Ramos (cell line): ENCODE measurements at regions not wholly inside any gene's neighbourhood (a gene's known extent, or its start where the extent isn't known, plus 50 kb on each side); places are given as distances from the start of the nearest gene placed in this dataset.

Experiments used
- in situ Hi-C: fragments of 300-500 bp; cut with MboI; formaldehyde crosslinking; loops from one replicate; pipeline ENCODE4 v1.14.3; 2022; ENCODE audit warnings: low sequenced_read_pairs; ENCODE audit not compliant: unreplicated experiment

- in situ Hi-C loops, result no loop called here
These were observed 192.1 kb upstream of the NCKAP5 start for GRCh38 chr2:133760376-133760775.

GRCh38 chr2:133765658-133766057 is 197.4 kb upstream of the NCKAP5 start:
- in situ Hi-C loops, result no loop called here

DNA sequence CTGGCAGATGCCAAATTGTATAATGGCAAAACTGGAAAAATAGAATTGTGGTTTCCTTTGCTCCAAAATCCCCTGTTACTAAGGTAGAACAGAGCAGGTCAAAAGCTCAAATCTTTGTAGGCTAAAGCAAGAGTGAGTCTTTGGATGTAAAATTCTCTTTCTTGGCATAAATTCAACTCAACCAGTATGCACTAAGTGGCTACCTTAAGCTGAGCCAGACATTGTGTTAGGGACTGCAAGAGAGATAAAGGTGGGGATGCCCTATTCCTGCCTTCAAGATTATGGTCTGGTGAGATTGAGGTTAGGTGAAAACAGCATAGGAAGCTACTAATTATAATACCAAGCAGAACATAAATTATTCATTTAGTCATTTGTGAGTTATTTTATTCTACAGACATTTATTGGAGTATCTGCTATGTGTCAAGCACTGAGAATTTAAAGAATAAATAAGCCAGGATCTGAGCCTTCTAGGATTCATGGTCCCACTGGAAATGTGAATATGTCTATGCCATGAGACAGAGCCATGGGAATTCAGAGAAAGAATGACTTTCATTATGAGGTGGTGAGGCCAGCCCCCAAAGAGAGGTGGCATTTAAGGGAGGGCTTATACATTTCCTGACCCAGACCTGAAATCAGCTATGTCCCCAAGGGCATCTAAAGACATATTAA is 198.0 kb upstream of the NCKAP5 start:
- in situ Hi-C loops, result no loop called here

GRCh38 chr2:133768256-133768655 is 200.0 kb upstream of the NCKAP5 start:
- in situ Hi-C loops, result no loop called here

DNA sequence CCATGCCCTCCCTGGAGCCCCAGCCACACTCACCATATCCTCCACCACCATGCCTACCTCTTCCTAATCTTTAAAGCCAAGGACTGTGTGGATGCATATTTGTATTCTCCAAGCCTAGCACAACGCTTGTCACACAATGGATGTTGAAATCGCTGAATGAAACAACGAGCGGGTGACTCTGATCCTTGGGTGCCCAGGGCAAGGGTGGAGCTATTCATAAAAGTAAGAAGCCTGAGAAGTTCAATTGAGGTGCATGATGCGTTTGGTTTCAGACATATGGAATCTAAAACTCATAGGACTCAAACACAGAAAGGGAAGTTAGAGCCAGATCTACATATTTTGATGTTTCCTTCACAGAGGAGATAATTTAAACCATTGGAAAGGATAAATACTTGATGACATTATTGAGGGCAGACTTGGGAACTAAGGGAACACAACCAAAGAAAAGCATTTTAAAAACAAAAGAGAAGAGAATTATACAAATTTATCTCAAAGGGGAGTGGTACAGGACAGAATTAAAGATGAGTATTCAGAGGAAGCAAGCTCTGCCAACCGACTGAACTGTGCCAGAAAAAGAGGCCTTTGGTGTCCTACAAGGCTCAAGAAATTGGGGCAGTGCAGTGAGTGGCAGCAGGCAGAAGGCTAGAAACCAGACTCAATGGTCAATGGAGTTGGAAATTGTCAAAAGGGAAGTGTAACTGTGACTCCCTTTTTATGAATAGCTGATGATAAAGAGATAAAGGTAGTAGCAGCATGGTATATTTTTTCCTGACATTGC is 200.6 kb upstream of the NCKAP5 start:
- in situ Hi-C loops, result no loop called here

GRCh38 chr2:133773854-133774653 is 205.8 kb upstream of the NCKAP5 start:
- in situ Hi-C loops, result no loop called here

GRCh38 chr2:133774654-133775015 is 206.4 kb upstream of the NCKAP5 start:
- in situ Hi-C loops, result no loop called here

DNA sequence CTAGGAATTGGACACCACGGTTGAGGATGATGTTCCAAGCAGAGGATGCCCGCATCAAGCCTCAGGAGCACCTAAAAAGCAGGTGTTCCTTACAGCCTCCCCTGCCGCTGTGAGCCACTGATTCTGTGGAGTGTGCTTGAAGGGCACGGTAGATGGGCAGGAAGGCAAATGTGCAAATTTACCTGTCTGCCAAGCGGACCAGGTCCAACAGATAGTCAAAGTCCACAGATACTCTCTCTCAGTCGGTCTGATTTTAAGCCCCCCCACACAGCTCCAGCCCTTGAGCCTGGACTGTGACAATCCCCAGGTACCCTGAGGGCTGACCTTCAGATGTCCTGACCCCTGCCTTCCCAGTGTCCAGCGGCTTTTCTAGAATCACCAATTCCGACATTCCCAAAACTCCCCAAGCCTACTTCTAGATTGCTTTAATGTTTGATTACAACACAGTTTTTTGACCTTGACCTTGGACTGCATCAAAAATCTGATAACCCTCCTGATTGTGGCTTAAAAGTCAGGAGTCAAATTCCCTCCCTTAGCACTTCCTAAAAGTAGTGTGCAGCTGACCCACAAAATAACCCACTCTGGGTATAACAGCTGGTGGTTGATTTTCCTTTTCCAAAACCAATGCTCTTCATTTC is 208.8 kb upstream of the NCKAP5 start:
- in situ Hi-C loops, result no loop called here

- in situ Hi-C loops, result no loop called here
These were observed 209.3 kb upstream of the NCKAP5 start for GRCh38 chr2:133777574-133777960.

GRCh38 chr2:133780099-133780996 is 212.1 kb upstream of the NCKAP5 start:
- in situ Hi-C loops, result no loop called here

DNA sequence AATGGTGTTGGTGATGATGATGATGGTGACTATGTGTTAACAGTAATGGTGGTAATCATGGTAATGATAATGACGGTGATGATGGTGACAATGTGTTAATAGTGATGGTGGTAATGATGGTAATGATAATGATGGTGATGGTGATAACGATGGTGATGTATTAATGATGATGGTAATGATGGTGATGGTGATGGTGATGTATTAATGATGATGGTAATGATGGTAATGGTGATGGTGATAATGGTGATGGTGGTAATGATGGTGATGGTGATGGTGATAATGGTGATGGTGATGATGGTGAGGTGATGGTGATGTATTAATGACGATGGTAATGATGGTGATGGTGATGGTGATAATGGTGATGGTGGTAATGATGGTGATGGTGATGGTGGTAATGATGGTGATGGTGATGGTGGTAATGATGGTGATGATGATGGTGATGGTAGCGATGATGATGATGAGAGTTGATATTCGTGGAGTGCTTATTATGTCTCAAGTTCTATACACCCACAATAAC is 212.8 kb upstream of the NCKAP5 start:
- in situ Hi-C loops, result no loop called here

GRCh38 chr2:133787207-133787606 is 218.9 kb upstream of the NCKAP5 start:
- in situ Hi-C loops, result no loop called here

- in situ Hi-C loops, result no loop called here
These were observed 219.4 kb upstream of the NCKAP5 start for GRCh38 chr2:133787651-133788050.

GRCh38 chr2:133788386-133788785 is 220.1 kb upstream of the NCKAP5 start:
- in situ Hi-C loops, result no loop called here

DNA sequence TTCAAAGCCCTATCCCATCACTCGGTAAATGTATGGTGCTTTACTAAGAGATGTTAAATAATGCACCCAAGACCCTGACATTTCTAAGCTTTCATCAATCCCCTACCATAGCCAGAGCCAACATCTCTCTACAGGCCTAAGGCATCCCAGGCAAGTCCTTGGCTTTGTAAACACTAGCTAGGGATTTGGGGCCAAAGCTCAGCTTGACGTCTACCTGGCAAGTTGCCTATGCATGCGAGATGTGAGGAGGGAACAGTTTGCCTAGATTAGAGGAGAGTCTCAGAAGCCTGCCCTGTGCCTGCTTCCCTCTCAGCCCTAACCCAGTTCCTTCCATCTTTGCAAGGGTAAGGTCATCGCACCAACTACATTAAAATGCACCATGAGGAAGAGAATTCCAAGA is 221.5 kb upstream of the NCKAP5 start:
- in situ Hi-C loops, result no loop called here

DNA sequence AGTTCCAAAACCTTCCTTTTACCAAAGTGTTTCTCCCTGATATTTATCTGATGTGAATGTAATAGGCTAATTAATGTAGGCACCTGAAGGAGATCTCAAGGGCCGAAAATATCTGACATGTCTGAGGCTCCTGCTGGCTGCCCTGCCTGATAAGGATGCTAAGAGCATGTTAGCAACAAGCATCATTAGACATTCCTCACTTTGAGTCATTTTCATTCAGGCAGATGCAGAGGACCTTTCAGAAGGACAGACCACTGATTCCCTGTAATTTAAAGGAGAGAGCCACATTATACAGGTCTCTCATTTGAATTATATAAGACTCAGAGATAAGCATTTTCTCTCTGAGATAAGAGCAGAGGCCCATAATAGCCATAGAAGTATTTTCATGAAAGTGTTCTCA is 222.4 kb upstream of the NCKAP5 start:
- in situ Hi-C loops, result no loop called here

DNA sequence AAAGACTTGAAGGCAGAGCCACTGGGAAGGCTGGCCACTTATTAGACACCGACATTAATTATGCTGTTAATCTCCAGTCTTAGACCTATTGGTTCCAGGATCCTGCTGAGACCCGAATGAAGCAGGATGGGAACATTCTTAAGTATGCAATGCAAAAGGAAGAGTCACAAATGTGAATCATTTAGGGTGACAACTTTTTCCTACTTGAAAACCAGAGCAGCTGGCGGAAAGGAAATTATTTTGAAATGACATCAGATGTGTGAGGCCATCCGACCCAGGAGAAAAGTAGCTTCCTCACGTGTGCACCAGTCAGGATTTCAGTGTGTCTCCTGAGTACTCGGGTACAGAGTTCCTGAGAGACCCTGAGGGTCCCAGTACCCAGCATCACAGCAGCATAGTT is 222.9 kb upstream of the NCKAP5 start:
- in situ Hi-C loops, result no loop called here

DNA sequence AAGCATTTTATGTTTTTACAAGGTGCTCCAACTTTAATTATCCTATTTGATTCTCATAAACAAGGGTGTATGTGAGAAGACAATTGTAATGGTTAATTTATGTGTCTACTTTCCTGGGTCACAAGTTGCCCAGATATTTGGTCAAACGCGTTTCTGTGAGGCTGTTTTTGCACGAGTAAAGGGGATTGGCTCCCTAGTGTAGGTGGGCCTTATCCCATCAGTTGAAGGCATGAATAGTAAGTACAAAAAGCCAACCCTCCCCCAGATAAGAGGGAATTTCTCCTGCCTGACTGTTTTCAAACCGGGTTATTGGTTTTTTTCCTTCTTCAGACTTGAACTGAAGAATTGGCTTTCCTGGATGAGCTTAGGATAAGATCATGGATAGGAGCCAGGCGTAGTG is 224.0 kb upstream of the NCKAP5 start:
- in situ Hi-C loops, result no loop called here

DNA sequence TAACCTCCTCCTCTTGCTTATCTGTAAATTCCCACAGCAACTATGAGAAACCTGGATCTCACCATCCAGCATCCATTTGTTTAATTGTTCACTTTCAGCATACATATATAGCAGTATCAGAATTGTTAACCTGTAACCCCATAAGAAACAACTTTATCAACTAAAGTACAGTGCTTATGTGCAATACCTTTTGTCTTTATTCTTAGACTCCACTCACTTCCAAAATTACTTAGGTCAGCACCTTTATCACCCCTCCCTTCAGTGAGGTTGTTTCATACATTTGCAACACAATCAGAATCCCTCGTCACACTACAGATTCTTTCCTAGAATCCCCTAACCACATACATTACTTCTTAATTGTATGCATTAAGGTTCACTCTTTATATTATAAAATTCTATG is 225.9 kb upstream of the NCKAP5 start:
- in situ Hi-C loops, result no loop called here

DNA sequence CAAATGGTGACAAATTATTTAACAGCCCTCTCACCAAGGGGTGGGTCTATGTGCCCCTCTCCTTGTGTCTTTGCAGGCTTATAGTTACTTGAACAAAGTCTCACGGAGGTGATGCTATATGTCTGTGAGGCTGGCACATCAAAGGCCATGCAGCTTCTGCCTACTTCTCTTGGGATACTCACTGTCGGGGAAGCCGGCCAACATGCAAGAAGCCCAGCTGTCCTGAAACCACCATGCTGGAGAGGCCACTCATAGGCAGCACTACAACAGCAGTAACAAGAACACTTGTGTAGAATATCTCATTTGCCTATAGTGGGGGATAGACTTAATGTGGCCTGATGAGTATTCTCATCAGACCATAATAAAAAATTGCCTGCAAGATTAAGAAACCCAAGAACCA is 233.7 kb upstream of the NCKAP5 start:
- in situ Hi-C loops, result no loop called here
